AG04450 (cell line): ENCODE measurements at regions not wholly inside any gene's neighbourhood (a gene's known extent, or its start where the extent isn't known, plus 50 kb on each side); places are given as distances from the start of the nearest gene placed in this dataset.

Experiments
- CTCF ChIA-PET: fragments of 300-600, 350-600 bp; formaldehyde crosslinking; extraction: SDS; loops from one replicate; lab custom pipeline; 2022; ENCODE audit warnings: antibody characterized with exemption, inconsistent platforms; lab: Charles Lee
- POLR2A ChIA-PET: fragments of 350-600 bp; formaldehyde crosslinking; extraction: SDS; loops from one replicate; lab custom pipeline; 2021; ENCODE audit warnings: antibody characterized with exemption, inconsistent platforms; lab: Yijun Ruan, JAX
- DNase-seq: peaks from one replicate; pipeline ENCODE4 v3.0.0-alpha.2; 2011; ENCODE audit warnings: low read depth, low spot score
- H3K27ac ChIP-seq: one replicate; pipeline ENCODE4 v1.5.1; 2012; ENCODE audit warnings: low read depth, low read length, control low read depth
- H3K27me3 ChIP-seq: one replicate; pipeline ENCODE4 v1.6.0; 2012; ENCODE audit warnings: low read length; ENCODE audit not compliant: control insufficient read depth, insufficient read depth
- H3K4me3 ChIP-seq: 2 replicates; pipeline ENCODE4 v1.5.1; 2011; ENCODE audit warnings: mild to moderate bottlenecking, low read depth, low read length, control low read depth
- H3K9me3 ChIP-seq: 2 replicates; pipeline ENCODE4 v1.5.1; 2012; ENCODE audit warnings: low read length; ENCODE audit not compliant: control insufficient read depth, insufficient read depth
- CTCF ChIP-seq: IDR thresholded peaks from 2 replicates; pipeline ENCODE4 v1.5.1; 2011; ENCODE audit warnings: low read depth, low read length, control low read depth, inconsistent platforms

- no peak for DNase-seq
- Histone ChIP-seq H3K9me3 (no peaks in the 10 kb centered on the region), H3K4me3 (no peak overlapping the region), H3K27ac (no peak overlapping the region), H3K27me3 (no peaks in the 10 kb centered on the region)
- POLR2A ChIA-PET, result no interaction called here
- CTCF ChIA-PET, result no interaction called here
- TF ChIP-seq CTCF, result no peak
Observed at GRCh38 chr11:23563591-23563990, 703.3 kb upstream of the CCDC179 start.

GRCh38 chr11:23564370-23564769 is 704.1 kb upstream of the CCDC179 start:
- Histone ChIP-seq H3K9me3 (no peaks in the 10 kb centered on the region), H3K27ac (no peak overlapping the region), H3K27me3 (no peaks in the 10 kb centered on the region), H3K4me3 (no peak overlapping the region)
- no peak for DNase-seq
- POLR2A ChIA-PET, result no interaction called here
- CTCF ChIA-PET, result no interaction called here
- no peak for TF ChIP-seq CTCF

GRCh38 chr11:23569134-23569533 is 708.9 kb upstream of the CCDC179 start:
- H3K9me3 ChIP-seq, result no peaks in the 10 kb centered on the region
- no peak overlapping the region for H3K4me3 ChIP-seq
- no peak for TF ChIP-seq CTCF
- no peak for DNase-seq
- no peaks in the 10 kb centered on the region for H3K27me3 ChIP-seq
- no peak overlapping the region for H3K27ac ChIP-seq
- ChIA-PET CTCF (no interaction called here), POLR2A (no interaction called here)

- ChIA-PET POLR2A (no interaction called here), CTCF (no interaction called here)
- Histone ChIP-seq H3K27ac (no peak overlapping the region), H3K27me3 (no peaks in the 10 kb centered on the region), H3K9me3 (no peaks in the 10 kb centered on the region), H3K4me3 (no peak overlapping the region)
- TF ChIP-seq CTCF, result no peak
- DNase-seq, result no peak
Observed at GRCh38 chr11:23569547-23569946, 709.3 kb upstream of the CCDC179 start.

GRCh38 chr11:23570828-23571227 is 710.6 kb upstream of the CCDC179 start:
- TF ChIP-seq CTCF, result no peak
- POLR2A ChIA-PET, result interaction anchor here (1.2 kb wide), 1 partner anchor 332 kb away, joined by 3 read pairs; no protein-coding TSS in a partner anchor
- DNase-seq, result no peak
- Histone ChIP-seq H3K9me3 (no peaks in the 10 kb centered on the region), H3K4me3 (no peak overlapping the region), H3K27ac (no peak overlapping the region), H3K27me3 (no peaks in the 10 kb centered on the region)
- CTCF ChIA-PET, result interaction anchor here (0.6 to 1.7 kb wide), 2 partner anchors 18 to 31 kb away, joined by 3 to 6 read pairs; no protein-coding TSS in a partner anchor
